GM12891 (cell line): ENCODE measurements at regions not wholly inside any gene's neighbourhood (a gene's known extent, or its start where the extent isn't known, plus 50 kb on each side); places are given as distances from the start of the nearest gene placed in this dataset.

Experiments
- POLR2A ChIP-seq: IDR thresholded peaks from 2 replicates; pipeline ENCODE4 v1.6.1; 2011; ENCODE audit warnings: low read depth, low read length, control low read depth
- POLR2AphosphoS5 ChIP-seq: IDR thresholded peaks from 2 replicates; pipeline ENCODE4 v1.6.1; 2011; ENCODE audit warnings: low read depth, low read length, control low read depth
- TAF1 ChIP-seq: IDR thresholded peaks from 2 replicates; pipeline ENCODE4 v1.6.1; 2011; ENCODE audit warnings: low read depth, low read length, control low read depth

DNA sequence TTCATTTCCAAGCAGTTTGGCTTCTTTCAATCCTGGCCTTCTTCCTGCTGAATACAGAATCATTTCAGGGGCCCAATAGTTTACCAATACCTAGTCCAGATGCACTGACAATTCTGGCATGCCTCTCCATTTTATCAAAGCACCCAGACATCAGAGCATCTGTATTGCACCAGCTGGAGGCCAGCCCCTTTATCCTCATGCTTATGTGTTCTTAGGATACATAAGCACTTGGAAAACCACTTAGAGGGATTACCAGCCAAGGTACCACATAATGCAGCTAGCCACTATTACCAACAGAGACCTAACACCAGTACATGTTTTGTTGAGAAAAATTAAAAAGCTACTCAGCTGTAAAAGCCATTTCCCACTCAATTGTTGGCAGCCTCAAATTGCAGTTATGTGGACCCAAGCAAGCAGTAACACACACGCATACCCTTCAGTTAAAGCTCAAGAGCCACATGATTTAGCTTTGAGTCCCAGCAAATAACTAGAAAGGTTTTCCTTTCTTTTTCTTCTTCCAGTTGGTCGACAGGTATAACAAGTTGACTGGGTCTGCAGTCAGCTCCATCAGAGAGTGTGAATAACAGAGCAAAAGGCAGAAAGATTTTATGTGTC, 263.8 kb downstream of the DIO2 start:
- TF ChIP-seq POLR2A (no peak), TAF1 (no peak), POLR2AphosphoS5 (no peak)
